ENCODE measurements at regions not wholly inside any gene's neighbourhood (a gene's known extent, or its start where the extent isn't known, plus 50 kb on each side); places are given as distances from the start of the nearest gene placed in this dataset.

GRCh38 chr2:128651000-128651399 is 332.3 kb upstream of the HS6ST1 start:
- H3K4me3 ChIP-seq (replicated peaks; ENCODE audit: low read depth, low read length): no peak overlapping the region
- TF ChIP-seq, protein P1, sequence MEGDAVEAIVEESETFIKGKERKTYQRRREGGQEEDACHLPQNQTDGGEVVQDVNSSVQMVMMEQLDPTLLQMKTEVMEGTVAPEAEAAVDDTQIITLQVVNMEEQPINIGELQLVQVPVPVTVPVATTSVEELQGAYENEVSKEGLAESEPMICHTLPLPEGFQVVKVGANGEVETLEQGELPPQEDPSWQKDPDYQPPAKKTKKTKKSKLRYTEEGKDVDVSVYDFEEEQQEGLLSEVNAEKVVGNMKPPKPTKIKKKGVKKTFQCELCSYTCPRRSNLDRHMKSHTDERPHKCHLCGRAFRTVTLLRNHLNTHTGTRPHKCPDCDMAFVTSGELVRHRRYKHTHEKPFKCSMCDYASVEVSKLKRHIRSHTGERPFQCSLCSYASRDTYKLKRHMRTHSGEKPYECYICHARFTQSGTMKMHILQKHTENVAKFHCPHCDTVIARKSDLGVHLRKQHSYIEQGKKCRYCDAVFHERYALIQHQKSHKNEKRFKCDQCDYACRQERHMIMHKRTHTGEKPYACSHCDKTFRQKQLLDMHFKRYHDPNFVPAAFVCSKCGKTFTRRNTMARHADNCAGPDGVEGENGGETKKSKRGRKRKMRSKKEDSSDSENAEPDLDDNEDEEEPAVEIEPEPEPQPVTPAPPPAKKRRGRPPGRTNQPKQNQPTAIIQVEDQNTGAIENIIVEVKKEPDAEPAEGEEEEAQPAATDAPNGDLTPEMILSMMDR (IDR thresholded peaks at IDR 0.05; ENCODE audit: low read length, missing control alignments): no peak
- no peak for DNase-seq (ENCODE audit: low read depth)

GRCh38 chr2:128654408-128654807 is 335.7 kb upstream of the HS6ST1 start:
- H3K4me3 ChIP-seq (replicated peaks; ENCODE audit: low read depth, low read length): no peak overlapping the region
- no peak for DNase-seq (ENCODE audit: low read depth)
- TF ChIP-seq, protein P1 (IDR thresholded peaks at IDR 0.05; ENCODE audit: low read length, missing control alignments): no peak

GRCh38 chr2:128660836-128661235 is 342.2 kb upstream of the HS6ST1 start:
- no peak overlapping the region for H3K4me3 ChIP-seq (replicated peaks; ENCODE audit: low read depth, low read length)
- TF ChIP-seq, protein P1 (IDR thresholded peaks at IDR 0.05; ENCODE audit: low read length, missing control alignments): no peak
- no peak for DNase-seq (ENCODE audit: low read depth)

GRCh38 chr2:128661311-128661710 is 342.6 kb upstream of the HS6ST1 start:
- DNase-seq (ENCODE audit: low read depth): no peak
- no peak overlapping the region for H3K4me3 ChIP-seq (replicated peaks; ENCODE audit: low read depth, low read length)
- TF ChIP-seq, protein P1 (IDR thresholded peaks at IDR 0.05; ENCODE audit: low read length, missing control alignments): no peak

DNA sequence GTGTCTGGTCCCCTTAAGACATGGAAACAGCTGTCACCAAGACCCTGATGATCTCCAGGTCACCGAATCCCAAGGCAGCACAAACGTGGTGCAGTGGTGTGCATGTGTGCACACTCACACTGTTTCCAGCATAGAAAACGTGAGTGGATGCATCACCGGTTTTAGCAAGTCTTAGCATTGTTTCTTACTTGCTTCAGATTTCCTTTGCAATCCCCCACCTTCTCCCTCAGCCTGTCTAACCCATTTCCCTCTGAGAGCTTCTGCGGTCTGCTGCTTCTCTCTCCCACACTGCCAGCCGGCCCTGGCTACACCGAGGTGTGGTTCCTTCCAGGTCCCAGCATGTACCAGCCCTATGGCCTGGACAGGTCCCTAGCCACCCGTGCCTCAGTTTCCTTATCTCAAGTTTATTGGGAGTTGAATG is 343.4 kb upstream of the HS6ST1 start:
- TF ChIP-seq, protein P1 (IDR thresholded peaks at IDR 0.05; ENCODE audit: low read length, missing control alignments): no peak
- no peak for DNase-seq (ENCODE audit: low read depth)
- no peak overlapping the region for H3K4me3 ChIP-seq (replicated peaks; ENCODE audit: low read depth, low read length)

- no peak for DNase-seq (ENCODE audit: low read depth)
- H3K4me3 ChIP-seq (replicated peaks; ENCODE audit: low read depth, low read length): no peak overlapping the region
- TF ChIP-seq, protein P1 (IDR thresholded peaks at IDR 0.05; ENCODE audit: low read length, missing control alignments): no peak
Measured at GRCh38 chr2:128663371-128664050, 344.8 kb upstream of the HS6ST1 start.

- no peak overlapping the region for H3K4me3 ChIP-seq (replicated peaks; ENCODE audit: low read depth, low read length)
- DNase-seq (ENCODE audit: low read depth): no peak
- TF ChIP-seq, protein P1 (IDR thresholded peaks at IDR 0.05; ENCODE audit: low read length, missing control alignments): no peak
Measured at GRCh38 chr2:128664499-128664971, 345.9 kb upstream of the HS6ST1 start.
